Activated T-cell treated with anti-CD3 and anti-CD28 coated beads, Interleukin-2, amount 50 U/mL, for 48 hours (primary cell): ENCODE measurements at regions not wholly inside any gene's neighbourhood (a gene's known extent, or its start where the extent isn't known, plus 50 kb on each side); places are given as distances from the start of the nearest gene placed in this dataset.
"Not testable (repeated sequence)": the region's sequence is repeated elsewhere in the genome, so short reads cannot be mapped to it uniquely, and the experiment has no call there.

Experiments
- DNase-seq, 2 experiments: peaks; one replicate each; pipeline ENCODE4 v3.0.0-alpha.2; 2020

DNA sequence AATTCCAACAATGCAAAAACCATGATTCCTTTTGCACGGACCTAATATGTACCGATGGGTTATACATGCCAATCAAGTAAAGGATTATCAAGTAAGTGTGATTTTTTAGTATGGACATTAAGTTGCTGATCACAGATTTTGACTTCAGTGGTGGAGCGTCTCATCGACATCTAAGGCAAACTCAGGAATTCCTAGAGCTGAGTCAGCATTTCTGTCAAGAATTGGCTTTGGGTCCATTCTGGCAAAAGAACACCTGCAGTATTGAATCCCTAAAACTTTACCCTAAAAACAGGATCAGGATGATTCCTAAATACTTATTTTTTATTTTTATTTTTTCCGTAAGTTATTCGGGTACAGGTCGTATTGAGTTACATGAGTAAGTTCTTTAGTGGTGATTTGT, 83.6 kb downstream of the HPGD start:
- no peak for DNase-seq

DNA sequence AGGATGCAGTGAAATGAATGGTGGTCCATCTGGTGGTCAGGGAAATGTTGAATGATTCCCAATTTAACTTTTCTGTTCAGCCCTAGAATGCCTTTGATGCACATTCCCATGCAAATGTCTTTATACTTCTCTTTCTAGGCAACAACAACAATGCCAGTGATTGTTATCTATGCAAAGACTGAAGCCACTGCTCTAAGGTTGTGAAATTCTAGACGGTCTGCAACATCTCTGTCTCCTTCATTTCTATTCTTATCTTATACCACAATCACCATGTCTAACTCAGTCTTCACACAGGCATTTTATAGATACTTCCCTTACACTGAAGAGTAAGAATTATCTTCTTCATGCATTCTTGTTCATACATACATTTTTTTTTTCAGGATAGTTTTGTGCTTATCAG, 84.5 kb downstream of the HPGD start:
- DNase-seq: no peak

DNA sequence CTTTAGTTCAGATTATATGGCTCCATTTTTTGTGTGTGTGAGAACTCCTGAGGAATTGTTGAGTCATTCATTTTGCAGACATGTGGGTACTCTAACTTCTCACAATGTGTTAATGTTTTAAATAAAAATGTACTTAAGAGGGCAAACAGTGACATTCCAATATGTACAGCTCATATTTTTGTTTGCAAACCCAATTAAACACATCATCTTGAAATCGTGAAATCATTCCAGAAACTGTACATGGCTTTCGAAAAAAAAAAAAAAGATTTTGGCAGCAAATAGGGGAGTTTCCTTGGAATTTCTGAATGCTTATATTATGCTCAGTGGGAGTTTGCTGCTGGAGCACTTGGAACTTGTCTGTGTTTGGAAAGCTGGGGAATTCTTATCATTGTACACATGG, 85.0 kb downstream of the HPGD start:
- no peak for DNase-seq

DNA sequence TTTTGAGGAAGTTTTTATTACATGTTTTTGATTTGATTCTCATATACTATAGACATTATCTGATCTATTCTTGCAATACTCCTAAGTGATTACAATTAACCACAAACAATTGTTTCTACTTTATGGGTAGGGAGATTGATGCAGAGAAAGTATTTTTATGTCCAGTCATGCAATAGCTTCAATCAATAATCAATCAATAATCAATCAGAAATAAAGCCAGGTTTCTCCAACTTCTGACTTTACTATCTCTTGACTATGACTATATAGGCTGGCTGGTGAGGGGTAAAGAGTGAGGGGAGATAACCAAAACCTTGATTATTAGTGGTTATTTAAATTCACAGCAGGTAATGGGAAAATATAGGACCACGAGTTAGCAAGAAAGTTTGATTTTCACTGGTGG, 85.9 kb downstream of the HPGD start:
- no peak for DNase-seq

DNA sequence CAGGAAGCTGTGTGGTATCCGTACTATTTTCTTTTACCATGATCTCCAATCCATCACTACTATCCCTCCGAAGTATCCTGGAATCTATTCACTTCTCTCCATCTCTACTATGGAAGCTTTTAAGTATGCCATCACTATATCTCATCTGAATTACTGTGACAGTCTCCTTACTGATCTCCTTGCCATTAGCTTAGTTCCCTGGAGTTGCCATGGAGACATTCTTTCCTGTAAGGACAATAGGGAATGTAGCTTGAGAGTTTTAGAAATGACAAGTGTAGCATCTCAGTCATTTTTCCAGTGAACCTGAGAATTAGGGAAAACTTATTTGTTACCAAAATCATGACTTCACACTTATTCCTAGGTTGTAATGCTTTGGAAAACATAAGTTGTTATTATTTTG, 86.3 kb downstream of the HPGD start:
- DNase-seq: no peak

DNA sequence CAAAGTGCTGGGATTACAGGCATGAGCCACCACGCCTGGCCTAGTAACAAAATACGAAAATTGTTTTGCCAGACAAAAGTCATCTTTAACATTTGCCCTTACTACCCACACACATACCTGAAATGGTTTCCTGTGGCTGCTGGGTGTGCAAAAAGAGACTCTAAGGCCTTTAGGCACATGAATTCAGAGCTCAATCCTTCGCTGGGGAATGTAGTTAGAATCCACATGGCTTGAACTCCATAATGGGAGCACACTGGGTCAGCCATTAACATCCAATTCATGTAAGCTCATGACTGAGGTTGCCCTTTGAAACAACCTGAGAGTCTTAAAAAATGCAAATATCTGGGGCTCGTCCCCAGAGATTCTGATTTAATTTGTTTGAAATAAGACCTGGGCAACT, 87.8 kb downstream of the HPGD start:
- DNase-seq: no peak

DNA sequence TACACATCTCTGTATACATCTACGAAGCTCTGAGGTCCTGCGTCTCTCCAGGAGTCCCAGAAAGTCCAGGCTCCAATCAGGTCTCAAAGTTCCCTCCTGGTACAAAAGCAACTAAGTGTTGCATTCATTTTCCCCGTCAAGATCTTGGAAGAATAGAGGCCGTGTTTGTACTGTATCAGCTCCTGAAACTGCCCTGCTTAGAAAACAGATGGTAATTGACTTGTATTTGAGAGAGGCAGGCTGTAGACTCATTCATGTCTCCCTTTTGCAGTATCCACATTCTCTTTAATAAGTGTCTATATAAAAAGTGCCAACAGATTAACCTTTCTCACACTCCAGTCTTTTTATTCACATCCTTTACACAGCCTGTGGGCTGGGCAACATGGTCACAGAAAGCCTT, 91.7 kb downstream of the HPGD start:
- no peak for DNase-seq

DNA sequence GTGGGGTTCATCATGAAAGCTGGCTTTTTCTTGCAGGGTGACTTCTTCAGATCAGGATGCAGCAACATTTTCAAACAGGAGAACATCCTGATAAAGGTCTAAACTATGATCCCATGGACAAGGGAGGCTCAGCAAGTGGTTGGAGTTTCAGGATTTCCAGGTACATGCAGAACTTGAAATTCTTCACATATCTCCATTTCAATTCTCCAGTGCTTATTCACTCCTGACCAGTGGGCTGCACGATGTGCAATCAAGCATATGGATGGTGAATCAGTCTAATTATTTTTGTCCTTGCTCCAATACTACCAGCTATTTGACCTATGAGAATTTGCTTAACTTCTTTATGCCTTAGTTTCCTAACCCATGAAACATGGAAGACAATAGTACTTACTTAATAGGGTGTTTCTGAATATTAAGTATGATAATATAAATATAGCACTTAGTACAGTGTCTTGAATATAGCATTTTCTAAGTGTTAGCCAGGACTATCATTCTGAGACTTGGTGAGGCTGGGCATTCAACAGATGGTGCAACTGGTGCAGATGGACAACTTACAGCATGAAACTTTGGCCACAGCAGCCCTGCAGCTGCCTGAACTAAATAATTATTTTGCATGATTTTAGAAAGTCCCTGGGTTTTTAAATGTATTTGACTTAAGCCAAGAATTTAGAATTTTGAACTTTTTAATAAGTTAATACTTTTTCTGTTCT, 92.4 kb downstream of the HPGD start:
- DNase-seq: no peak

DNA sequence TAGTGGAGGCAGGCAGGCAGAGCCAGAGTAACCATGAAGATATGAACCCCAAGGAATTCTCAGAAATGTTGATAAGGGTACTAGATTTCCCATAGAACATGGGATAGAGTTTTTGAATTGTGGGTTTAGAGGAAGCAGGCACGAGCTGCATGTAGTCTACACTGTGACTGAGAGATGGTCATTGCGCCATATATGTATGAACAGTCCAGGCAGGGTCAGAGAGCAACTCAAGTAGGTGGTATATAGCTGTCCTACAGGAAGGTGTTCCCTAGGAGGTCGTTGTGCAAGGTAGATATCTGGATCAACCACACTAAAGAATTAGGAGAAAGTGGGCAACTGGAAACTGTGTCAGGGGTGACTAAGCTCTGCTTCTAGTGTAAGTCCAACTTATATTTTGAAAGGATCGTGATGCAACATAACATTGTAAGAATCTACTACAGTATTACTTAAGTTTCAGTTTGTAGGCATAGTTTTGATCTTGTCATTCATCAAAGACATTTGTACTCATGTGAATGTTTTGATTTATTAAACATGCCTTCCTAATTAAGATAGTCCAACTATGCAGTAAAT, 94.6 kb downstream of the HPGD start:
- no peak for DNase-seq

DNA sequence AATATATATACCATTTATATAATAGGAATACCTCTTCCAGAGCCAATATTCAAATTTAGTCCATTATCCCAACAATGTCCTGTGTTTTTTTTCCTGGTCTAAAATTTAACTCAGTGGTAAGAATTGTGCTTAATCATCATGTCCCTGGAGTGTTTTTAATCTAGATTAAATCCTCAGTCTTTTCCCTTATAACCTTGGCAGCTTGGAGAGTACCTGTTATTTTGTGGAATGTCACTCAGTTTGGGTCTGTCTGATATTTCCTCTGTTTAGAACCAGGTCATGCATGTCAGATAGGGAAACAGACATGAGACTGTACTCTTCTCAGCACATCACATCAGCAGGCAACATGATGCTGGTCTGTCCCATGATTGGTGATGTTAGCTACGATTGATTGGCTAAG, 96.6 kb downstream of the HPGD start:
- no peak for DNase-seq

DNA sequence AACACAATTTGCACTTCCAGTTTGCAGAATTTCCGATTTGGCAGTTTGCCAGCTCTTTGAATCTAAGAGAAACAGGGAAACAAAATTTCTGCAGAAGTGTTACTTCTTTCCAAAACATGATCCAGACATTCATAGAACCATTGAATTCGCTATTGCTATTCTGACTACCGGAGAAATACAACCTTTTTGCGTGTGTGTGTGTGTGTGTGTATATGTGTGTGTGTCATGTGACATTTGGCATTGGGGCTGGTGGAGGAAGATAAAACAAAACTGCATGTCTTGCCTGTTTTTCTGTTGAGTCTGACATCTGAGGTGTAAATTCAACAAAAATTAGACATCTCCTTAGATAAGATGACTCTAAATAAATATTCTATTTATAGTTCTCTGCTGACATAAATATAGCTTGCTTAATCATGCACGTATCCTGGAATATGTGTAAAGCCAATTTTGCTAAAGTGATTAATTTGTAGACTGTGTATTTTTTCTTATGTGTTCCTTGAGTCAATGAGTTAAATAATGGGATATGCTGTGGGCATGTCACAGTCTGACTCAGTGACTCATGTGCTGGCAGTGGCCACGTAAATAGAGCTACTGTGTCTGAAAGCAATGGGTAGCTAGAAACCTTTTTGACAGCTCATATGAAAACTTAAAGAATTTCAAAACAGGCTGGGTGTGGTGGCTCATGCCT, 98.9 kb downstream of the HPGD start:
- DNase-seq: peak; percentile 17 to 22

DNA sequence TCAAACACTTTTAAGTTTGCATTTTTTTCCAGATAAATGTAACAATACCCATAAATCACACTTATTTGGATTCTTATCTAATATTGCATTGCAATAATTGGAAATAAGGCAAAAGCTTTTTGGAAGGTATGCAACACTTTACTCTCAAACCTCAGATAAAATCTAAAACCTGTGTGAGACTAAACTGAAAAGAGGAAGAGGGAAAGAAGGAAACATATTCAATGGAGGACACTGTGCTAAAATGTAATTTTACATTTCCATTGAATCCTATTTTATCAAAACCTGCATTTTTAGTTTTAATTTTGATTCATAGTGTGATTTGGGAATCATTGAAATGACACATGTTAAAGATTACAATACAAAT, 99.4 kb downstream of the HPGD start:
- no peak for DNase-seq

DNA sequence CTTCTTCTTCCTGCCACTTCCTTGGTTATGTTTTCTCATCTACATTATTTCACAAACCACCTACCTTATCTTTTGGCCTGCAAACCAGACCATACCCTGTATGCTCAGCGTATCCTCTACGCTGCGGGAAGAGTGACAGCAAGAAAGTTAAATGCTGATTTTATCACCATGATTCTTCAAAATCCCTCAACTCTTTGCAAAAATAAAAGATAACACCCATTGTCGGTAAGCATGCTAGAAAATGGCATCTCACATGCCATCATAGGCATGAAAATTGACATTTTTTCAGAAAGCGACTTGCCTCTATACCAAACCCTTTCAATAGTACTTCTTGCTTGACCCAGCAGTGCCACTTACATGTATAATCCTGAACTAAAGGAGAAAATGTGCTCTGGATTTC, 102.0 kb downstream of the HPGD start:
- DNase-seq: no peak

DNA sequence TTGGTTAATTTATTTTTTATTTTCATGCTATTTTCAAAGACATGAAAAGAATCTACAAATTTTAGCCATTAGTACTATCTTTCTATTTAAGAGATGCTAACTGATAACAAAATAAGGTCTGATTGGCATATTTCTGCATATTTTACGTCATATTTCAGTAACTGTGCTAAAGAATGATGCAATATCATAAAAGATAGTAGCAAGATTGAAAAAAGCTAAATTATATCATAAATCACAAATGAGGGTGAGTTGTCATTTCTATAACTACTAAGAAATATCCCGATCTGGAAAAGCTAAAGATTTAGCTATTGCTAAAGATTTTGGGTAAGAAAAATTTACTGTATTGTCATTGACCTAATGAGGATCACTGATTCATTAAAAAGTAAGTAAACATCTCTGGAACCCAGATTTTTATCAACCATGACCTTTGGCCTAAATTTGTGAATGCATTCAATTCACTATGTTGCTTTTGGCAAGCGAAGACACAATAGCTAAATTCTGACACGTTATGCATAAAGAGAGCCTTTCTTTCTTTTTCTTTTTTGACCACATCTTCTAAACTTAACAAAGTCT, 103.6 kb downstream of the HPGD start:
- no peak for DNase-seq

DNA sequence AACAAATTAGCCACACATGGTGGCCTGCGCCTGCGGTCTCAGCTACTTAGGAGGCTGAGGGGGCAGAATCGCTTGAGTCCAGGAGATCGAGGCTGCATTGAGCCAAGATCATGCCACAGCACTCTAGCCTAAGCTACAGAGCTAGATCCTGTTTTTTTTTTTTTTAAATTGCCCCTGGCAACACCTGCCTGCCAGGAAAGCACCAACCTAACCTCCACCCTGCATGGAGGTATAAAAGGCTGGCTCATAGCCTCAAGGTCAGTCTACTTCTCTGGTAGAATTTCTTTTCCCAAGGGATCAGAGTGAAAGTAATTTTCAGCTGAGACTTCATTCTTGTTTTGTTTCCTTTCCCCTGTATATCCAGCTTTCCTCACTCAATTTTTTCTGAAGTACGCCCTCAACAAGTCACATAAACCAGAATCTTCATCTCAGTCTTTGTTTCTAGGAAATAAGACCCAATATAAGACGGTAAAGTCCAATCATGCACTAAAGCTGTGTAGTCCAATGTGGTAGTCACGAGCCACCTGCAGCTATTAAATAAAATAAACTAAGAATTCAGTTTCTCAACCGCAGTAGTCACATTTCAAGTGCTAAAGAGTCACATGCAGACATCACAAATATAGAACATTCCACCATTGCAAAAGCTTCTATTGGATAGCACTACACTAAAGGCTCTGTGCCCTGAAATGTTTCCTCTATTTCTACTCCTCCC, 113.3 kb downstream of the HPGD start:
- no peak for DNase-seq

DNA sequence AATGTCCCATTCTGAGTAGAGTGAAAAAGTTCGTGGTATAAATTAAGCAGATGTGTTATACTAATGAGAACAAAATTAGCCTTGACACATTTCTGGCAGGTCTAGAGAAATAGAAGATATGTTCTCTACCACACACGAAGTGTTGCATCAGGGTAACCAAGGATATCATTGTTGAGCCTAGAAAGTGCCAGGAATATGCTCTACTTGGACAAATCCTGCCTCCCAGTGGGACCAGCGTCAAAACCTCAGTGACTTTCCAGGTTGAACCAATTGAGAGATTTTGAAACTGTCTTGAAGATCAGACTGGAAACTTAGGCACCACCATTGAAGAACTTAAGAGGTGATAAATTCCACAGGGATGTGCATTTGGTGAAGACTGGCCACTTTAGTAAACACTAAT, 115.9 kb downstream of the HPGD start:
- no peak for DNase-seq

DNA sequence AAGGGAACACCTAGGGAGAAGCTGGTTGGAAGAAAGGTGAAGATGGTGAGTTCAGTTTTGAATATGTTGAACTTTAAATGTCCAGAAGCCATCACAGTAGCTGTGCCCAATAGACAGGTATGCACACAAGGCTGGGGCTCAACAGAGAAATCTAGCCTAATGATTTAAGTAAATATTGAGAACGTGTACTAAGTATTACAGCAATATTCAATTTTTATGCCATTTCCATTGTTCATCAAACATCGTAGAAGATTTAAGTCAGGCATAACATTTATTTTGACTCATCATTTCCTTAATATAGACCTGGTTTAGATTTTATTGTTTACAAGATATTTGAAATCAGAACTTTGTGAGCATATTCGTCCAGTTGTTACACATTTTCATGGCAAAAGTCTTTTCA, 116.4 kb downstream of the HPGD start:
- DNase-seq: no peak

DNA sequence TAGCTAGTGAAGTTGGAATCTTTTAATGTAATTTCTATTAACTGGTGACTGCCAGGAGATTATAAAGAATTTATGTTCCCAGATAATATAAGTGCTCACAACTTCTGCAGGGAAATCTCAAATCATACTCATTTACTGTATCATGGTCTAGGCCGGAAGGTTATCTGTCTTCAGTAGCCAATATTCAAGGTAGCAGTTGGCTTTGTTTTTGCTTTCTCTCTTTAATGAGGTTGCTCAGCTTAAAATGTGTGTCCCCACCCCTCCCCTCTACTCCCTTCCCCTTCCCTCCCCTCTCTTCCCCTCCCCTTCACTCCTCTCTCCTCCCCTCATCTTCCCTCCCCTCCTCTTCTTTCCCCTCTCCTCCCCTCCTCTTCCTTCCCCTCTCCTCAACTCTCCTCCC, 117.6 kb downstream of the HPGD start:
- DNase-seq: no peak

DNA sequence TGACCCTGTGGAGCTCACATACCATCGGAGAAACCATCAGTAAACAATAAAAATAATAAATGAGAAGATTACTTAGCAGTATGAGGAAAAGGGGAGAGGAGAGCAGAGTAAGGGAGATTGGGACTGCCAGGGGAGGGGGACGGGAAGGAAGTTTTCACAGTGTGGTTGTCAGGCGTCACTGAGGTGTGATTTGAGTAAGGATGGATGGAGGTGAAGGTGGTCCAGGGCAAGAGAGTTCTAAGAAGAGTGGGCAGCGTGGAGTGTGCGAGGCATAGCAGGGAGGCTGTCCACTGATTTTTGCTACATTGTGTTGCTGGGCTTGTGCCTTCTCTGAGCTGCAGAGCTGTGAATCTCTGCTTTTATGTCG, 119.1 kb downstream of the HPGD start:
- DNase-seq: no peak

DNA sequence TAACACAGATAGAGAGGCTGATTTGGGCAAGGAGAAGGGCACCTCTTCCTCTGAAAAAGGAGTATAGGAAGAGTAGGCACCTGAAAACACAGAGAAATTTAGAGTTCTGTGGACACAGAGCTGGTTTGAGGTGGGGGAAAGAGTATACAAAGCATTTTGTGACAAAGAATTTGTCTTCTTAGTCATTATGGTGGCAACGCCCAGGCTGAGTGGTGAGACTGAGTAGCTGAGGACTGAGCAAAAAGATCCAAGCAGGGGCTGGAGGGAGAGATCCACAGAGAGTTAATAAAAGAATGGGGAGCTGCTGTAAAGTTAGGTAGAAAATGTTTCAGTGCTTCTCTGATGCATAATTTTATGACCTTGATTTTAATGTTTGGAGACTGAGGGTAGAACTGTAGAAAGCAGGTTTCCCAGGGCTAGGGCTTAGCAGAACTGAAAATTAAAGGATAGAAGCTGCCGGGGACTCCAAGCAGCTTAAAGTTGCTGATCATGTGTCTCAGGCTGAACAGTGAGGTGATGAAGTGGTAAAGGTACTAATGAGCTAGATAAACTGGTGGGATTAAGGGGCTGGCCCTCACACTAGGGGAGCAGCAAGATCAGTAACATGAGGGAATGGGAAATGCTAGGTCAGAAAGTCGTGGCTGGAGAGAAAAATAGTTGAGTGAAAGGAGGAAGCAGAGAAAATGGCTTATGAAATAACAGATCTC, 118.9 kb downstream of the CEP44 start:
- DNase-seq: no peak

DNA sequence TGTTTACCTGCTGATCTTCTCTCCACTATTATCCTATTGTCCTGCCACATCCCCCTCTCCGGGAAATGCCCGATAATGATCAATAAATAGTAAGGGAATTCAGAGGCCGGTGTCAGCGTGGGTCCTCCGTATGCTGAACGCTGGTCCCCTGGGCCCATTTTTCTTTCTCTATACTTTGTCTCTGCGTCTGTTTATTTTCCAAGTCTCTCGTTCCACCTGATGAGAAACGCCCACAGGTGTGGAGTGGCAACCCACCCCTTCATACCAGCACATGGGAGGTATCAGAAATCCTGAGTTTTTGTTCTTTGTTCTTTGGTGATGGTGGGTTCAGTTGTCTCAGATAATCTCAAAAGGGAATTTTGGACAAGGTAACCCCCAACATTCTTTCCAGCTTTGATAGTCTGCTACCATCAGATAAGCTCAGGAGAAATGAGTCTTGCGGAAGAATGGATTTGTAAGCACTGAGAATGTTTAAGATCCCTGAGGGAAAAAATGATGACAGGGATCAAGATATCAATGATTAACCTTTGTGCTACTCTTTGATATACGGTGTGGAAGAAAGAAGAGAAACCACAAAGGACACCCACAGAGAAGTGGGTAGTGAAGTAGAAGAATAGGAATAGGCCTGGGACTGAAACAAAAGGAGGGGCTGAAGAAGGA, 117.9 kb downstream of the CEP44 start:
- DNase-seq: no peak

DNA sequence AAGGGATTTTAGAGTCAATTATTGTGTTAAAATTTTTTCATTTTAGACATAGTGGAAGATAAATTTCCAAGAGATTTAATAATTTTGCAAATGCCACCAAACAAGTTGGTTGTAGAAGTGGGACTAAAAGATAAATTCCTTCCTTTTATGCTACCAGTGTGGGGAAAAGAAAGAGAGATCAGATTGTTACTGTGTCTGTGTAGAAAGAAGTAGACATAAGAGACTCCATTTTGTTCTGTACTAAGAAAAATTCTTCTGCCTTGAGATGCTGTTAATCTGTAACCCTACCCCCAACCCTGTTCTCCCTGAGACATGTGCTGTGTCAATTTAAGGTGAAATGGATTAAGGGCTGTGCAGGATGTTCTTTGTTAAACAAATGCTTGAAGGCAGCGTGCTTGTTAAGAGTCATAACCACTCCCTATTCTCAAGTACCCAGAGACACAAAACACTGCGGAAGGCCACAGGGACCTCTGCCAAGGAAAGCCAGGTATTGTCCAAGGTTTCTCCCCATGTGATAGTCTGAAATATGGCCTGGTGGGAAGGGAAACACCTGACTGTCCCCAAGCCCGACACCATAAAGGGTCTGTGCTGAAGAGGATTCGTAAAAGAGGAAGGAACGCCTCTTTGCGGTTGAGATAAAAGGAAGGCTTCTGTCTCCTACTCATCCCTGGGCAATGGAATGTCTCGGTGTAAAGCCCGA, 117.0 kb downstream of the CEP44 start:
- not testable (repeated sequence) for DNase-seq
